Right lobe of liver (tissue), 6 donors: ENCODE measurements at regions not wholly inside any gene's neighbourhood (a gene's known extent, or its start where the extent isn't known, plus 50 kb on each side); places are given as distances from the start of the nearest gene placed in this dataset.
A peak's percentile ranks its signal among the peaks of the same experiment; 100 is the strongest.

Source experiments
- ATAC-seq, 4 donors: fragments of 200-7000 bp; cut with Tn5 transposase; one replicate each; pipeline ENCODE4 v1.9.1; 2020; ENCODE audit warnings: mild to moderate bottlenecking in 4 of 4, moderate library complexity in 4 of 4
- DNase-seq, 3 donors: peaks; one replicate each; pipeline ENCODE4 v3.0.0-alpha.2; 2020
- H3K27ac ChIP-seq, 3 donors: fragments of 200-600 bp; one replicate each; pipeline ENCODE4 v1.8.0; 2022
- H3K27me3 ChIP-seq, 2 donors: fragments of 200-600 bp; one replicate each; pipeline ENCODE4 v1.8.0; 2022
- H3K36me3 ChIP-seq, 4 donors: fragments of 200-600 bp; sonication (generic) in 1 of 4; one replicate each; pipeline versions ENCODE4 v1.5.1 to v1.8.0; 2017 to 2022; ENCODE audit warnings: control low read depth in 1 of 4
- H3K4me1 ChIP-seq, 4 donors: fragments of 200-600 bp; sonication (generic) in 1 of 4; one replicate each; pipeline versions ENCODE4 v1.5.1 to v1.8.0; 2017 to 2022; ENCODE audit warnings: control low read depth in 1 of 4
- H3K4me3 ChIP-seq, 3 donors: fragments of 200-600 bp; one replicate each; pipeline ENCODE4 v1.8.0; 2022
- H3K9me3 ChIP-seq, 4 donors: fragments of 200-600 bp; sonication (generic) in 1 of 4; one replicate each; pipeline versions ENCODE4 v1.5.1 to v1.8.0; 2017 to 2022; ENCODE audit warnings: control low read depth in 1 of 4
- POLR2A ChIP-seq: fragments of 450-650 bp; IDR thresholded peaks from one replicate; pipeline ENCODE4 v1.6.1; 2017; ENCODE audit warnings: antibody characterized with exemption, mild to moderate bottlenecking
- WGBS: methylation state at CpG from one replicate; pipeline ENCODE4 v1.1.6; 2018; ENCODE audit warnings: low coverage, low lambda C conversion rate; ENCODE audit not compliant: insufficient coverage; ENCODE audit errors: missing lambda C conversion rate; 5-methylcytosine and 5-hydroxymethylcytosine counted together
- intact Hi-C, 2 donors: fragments of 100-400 bp; cut with DNase I; formaldehyde crosslinking; loops; one replicate each; pipeline versions ENCODE4 v1.11.2 to v1.14.1; 2022
- TF ChIP-seq, protein P1 (sequence below), 4 donors: fragments of 200-600 bp in 3 of 4; fragments of 450-650 bp in 1 of 4; IDR thresholded peaks; one replicate each; pipeline versions ENCODE4 v1.5.1 to v1.8.0; 2016 to 2022; ENCODE audit warnings: antibody characterized with exemption in 4 of 4, mild to moderate bottlenecking in 2 of 4
- donor health status: DM: no; HTN: yes; CAD: no.
- donor health status: DM: no; HTN: no; CAD: no.
- donor health status: DM: no; HTN: no; CAD: no.
- donor health status: DM: no; HTN: yes; CAD: no.
- donor health status: DM: no; HTN: yes; CAD: no.

DNA sequence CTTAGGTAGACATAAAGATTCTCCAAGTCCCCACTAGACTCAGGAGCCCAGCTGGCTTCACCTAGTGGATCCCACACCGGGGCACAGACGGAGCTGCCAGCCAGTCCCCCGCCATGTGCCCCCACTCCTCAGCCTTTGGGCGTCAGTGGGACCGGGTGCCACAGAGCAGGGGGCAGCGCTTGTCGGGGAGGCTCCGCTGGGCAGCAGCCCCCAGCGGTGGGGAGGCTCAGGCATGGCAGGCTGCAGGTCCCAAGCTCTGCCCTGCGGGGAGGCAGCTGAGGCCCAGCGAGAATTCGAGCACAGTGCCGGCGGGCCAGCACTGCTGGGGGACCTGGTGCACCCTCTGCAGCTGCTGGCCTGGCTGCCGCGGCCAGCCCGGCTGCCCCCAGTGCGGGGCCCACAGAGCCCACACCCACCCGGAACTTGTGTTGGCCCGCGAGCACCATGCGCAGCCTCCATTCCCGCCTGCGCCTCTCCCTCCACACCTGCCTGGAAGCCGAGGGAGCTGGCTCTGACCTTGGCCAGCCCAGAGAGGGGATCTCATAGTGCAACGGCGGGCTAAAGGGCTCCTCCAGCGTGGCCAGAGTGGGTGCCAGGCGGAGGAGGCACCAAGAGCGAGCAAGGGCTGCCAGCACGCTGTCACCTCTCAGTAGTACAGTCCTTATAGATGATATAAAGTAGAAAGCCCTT is 390.7 kb downstream of the PLK2 start:
- 100% methylated on average over 3 of the region's 31 CpGs for WGBS
- H3K36me3 ChIP-seq = no peaks in the 10 kb centered on the region
- peak in 1 of 4 donors; percentile 20 for ATAC-seq
- no peak overlapping the region for H3K4me3 ChIP-seq
- H3K4me1 ChIP-seq = no peaks in the 10 kb centered on the region
- no peaks in the 10 kb centered on the region for H3K9me3 ChIP-seq
- no peaks in the 10 kb centered on the region for H3K27me3 ChIP-seq
- TF ChIP-seq, protein P1, sequence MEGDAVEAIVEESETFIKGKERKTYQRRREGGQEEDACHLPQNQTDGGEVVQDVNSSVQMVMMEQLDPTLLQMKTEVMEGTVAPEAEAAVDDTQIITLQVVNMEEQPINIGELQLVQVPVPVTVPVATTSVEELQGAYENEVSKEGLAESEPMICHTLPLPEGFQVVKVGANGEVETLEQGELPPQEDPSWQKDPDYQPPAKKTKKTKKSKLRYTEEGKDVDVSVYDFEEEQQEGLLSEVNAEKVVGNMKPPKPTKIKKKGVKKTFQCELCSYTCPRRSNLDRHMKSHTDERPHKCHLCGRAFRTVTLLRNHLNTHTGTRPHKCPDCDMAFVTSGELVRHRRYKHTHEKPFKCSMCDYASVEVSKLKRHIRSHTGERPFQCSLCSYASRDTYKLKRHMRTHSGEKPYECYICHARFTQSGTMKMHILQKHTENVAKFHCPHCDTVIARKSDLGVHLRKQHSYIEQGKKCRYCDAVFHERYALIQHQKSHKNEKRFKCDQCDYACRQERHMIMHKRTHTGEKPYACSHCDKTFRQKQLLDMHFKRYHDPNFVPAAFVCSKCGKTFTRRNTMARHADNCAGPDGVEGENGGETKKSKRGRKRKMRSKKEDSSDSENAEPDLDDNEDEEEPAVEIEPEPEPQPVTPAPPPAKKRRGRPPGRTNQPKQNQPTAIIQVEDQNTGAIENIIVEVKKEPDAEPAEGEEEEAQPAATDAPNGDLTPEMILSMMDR (IDR thresholded peaks at IDR 0.05) = no peak
- TF ChIP-seq POLR2A = no peak
- intact Hi-C loops = no loop called here
- H3K27ac ChIP-seq = no peak overlapping the region
- no peak for DNase-seq

DNA sequence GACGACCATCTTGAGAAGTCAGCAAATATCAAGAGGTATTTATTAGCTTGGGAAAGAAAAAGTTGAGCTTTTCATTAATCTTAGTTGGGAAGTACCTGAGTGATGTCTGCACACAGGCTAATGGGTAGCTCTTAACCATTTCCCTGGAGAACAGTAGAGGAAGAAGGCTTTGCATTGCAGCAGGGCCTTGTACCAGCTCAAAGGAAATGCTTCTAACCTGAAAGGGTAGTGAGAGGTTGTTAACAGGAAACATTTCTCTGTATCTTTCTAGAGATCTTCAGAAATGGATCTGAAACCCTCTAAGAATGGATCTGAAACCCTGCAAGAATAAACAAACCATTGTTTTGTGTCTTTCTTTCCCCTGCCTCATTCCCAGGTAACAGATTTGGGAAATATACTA is 393.3 kb downstream of the PLK2 start:
- no peaks in the 10 kb centered on the region for H3K4me1 ChIP-seq
- H3K4me3 ChIP-seq = no peak overlapping the region
- H3K9me3 ChIP-seq = no peaks in the 10 kb centered on the region
- DNase-seq (no peak), ATAC-seq (no peak)
- H3K36me3 ChIP-seq = no peaks in the 10 kb centered on the region
- H3K27me3 ChIP-seq = no peaks in the 10 kb centered on the region
- intact Hi-C loops = no loop called here
- TF ChIP-seq, protein P1 (IDR thresholded peaks at IDR 0.05) = no peak
- no peak for TF ChIP-seq POLR2A
- H3K27ac ChIP-seq = no peak overlapping the region
- WGBS = 44% methylated on average over 1 of the region's 1 CpG

DNA sequence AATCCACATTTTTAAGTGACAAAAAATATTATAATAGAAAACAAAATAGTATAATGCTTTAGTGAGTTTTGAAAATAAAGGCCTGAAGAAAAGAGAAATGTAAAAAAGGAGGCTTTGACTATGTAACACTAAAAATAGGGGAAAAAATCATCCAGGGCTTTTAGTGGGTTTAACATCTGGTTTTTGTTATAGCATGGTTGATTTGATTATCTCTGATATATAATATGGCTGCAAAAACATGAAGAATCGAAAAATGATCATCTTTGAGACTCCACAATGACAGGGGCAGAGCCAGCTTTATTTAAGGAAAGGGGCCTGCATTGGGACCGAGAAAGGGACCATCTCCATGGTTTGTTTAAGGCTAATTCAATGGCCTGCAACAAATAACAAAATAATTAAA is 393.8 kb downstream of the PLK2 start:
- intact Hi-C loops = no loop called here
- ATAC-seq = no peak
- H3K9me3 ChIP-seq = no peaks in the 10 kb centered on the region
- no peaks in the 10 kb centered on the region for H3K4me1 ChIP-seq
- no peaks in the 10 kb centered on the region for H3K36me3 ChIP-seq
- H3K4me3 ChIP-seq = no peak overlapping the region
- 51% methylated on average over 2 of the region's 2 CpGs for WGBS
- no peak for TF ChIP-seq POLR2A
- TF ChIP-seq, protein P1 (IDR thresholded peaks at IDR 0.05) = no peak
- no peak for DNase-seq
- H3K27me3 ChIP-seq = no peaks in the 10 kb centered on the region
- no peak overlapping the region for H3K27ac ChIP-seq

DNA sequence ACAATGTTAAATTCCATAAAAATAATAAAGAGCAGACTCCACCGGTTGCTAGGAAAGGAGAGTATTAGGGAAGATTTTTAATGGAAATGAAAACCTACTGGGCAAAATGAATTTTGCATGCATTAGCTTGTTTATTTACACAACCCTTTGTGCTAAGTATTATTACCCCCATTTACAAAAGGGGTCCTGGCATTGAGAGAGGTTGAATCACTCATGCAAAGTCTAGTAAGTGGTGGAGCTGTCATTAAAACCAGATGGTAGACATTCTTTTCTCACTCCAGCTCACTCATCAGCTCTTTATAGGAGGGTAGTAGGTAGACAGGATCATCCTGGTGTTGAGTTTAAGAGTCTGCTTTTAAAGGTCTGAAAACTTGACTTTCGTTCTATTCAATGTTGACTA is 395.1 kb downstream of the PLK2 start:
- WGBS = 73% methylated on average over 2 of the region's 2 CpGs
- Histone ChIP-seq H3K4me3 (no peak overlapping the region), H3K9me3 (no peaks in the 10 kb centered on the region), H3K4me1 (no peaks in the 10 kb centered on the region), H3K27ac (no peak overlapping the region), H3K27me3 (no peaks in the 10 kb centered on the region), H3K36me3 (no peaks in the 10 kb centered on the region)
- intact Hi-C loops = no loop called here
- TF ChIP-seq, protein P1 (IDR thresholded peaks at IDR 0.05) = no peak
- no peak for TF ChIP-seq POLR2A
- DNase-seq (no peak), ATAC-seq (no peak)
